GM12865 (cell line): ENCODE measurements at regions not wholly inside any gene's neighbourhood (a gene's known extent, or its start where the extent isn't known, plus 50 kb on each side); places are given as distances from the start of the nearest gene placed in this dataset.

Source experiments
- DNase-seq: peaks from one replicate; pipeline ENCODE4 v3.0.0; 2010; ENCODE audit warnings: low read depth
- H3K4me3 ChIP-seq: 2 replicates; pipeline ENCODE4 v1.5.1; 2011; ENCODE audit warnings: mild to moderate bottlenecking, low read depth, low read length, control low read depth
- TF ChIP-seq, protein P1 (sequence below): IDR thresholded peaks from 2 replicates; pipeline ENCODE4 v1.5.1; 2011; ENCODE audit warnings: low read length, control low read depth, low read depth, inconsistent platforms; ENCODE audit not compliant: insufficient read depth; ENCODE audit errors: missing control alignments

DNA sequence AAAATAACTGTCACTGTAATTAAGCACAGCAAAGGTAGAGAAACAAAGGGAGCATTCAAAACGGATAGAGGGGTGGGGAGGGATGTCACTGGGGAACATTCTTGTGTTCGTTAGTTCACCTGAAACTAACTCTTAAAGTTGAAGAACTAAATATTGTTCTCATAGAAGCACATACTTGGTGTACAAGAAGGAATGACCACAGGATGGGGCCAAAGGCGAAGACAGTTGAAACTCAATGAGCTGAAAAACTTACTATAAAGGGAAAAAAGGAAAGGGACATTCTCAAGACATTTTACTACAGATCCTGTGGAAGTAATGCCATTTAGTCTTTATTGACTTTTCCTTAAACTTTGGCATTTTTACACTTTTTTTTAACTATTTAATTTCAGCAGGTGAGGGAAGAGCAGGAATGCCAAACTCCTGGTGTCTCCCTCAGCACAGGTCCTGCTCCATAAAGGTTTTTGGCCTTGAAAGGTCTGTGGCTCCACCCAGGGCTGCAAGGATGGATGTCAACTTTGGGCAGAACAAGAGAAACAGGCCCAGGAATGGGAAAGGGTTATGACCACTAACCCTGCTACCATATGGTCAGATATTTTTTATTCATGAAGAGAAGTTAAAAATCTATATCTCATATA lies 197.6 kb upstream of the RASA1 start:
- no peak overlapping the region for H3K4me3 ChIP-seq
- peak; percentile 66 for DNase-seq
- TF ChIP-seq, protein P1, sequence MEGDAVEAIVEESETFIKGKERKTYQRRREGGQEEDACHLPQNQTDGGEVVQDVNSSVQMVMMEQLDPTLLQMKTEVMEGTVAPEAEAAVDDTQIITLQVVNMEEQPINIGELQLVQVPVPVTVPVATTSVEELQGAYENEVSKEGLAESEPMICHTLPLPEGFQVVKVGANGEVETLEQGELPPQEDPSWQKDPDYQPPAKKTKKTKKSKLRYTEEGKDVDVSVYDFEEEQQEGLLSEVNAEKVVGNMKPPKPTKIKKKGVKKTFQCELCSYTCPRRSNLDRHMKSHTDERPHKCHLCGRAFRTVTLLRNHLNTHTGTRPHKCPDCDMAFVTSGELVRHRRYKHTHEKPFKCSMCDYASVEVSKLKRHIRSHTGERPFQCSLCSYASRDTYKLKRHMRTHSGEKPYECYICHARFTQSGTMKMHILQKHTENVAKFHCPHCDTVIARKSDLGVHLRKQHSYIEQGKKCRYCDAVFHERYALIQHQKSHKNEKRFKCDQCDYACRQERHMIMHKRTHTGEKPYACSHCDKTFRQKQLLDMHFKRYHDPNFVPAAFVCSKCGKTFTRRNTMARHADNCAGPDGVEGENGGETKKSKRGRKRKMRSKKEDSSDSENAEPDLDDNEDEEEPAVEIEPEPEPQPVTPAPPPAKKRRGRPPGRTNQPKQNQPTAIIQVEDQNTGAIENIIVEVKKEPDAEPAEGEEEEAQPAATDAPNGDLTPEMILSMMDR: peak; percentile 31

DNA sequence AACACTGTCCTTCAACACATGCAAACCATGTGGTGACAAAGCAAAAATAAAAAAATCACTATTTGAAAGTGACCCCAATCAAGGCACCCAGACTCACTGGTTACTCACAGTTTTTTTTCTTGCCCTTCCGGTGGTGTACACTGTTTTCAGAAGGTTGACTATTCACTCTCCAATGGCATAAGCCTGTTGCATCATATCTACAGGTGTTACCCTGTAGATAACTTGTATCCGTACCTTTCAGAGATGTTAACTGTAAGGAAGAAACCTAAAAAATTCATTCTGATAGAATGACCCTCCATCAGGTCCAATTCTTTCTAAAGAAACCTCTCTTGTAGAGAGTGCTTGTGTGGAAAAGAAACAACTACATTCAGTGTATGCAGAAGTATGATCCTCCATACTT lies 193.6 kb upstream of the RASA1 start:
- TF ChIP-seq, protein P1: no peak
- no peak for DNase-seq
- no peak overlapping the region for H3K4me3 ChIP-seq

DNA sequence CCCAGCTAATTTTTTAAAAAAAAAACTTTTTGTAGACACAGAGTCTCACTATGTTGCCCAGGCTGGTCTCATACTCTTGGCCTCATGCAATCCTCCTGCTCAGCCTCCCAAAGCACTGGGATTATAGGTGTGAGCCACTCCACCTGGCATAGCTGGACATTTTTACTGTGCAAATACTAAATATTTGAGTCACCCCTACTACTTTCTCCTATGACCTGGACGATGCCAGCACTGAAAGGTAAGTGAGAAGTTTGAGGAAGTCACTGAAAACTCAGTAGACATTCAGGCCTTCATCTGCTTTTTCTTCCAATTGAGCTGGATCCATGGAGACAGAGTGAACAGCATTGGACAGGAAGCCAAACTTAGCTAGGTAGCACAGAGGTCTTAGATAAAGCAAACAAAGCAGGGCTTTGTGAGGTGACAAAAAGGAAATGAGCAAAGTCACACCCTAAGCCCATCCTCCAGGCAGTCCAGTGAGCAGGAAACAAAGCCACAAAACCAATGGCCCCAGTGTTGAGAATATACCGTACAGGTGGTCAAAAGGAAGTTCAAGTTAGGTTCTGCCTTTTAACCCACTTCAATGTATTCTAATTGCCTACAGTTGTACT lies 192.6 kb upstream of the RASA1 start:
- TF ChIP-seq, protein P1: no peak
- no peak overlapping the region for H3K4me3 ChIP-seq
- DNase-seq: peak; percentile 90

DNA sequence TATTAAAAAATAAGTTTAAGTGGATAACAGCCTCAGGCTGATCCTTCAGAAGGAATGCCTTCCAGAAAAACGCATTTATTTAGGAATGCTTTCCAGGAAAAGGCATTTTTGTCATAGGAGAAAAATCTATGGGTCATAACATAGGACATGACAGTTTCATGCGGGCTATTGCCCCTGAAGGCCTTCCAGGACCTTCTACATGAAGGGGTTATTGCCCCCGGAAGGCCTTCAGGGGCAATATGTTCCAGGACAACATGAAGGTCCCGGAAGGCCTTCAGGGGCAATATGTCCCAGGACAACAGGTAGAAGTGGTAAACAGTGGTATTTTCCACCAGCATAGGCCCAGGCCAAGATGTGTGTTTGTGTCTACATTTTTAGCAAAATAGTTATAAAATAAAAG lies 191.3 kb upstream of the RASA1 start:
- DNase-seq: no peak
- TF ChIP-seq, protein P1: no peak
- H3K4me3 ChIP-seq: no peak overlapping the region

DNA sequence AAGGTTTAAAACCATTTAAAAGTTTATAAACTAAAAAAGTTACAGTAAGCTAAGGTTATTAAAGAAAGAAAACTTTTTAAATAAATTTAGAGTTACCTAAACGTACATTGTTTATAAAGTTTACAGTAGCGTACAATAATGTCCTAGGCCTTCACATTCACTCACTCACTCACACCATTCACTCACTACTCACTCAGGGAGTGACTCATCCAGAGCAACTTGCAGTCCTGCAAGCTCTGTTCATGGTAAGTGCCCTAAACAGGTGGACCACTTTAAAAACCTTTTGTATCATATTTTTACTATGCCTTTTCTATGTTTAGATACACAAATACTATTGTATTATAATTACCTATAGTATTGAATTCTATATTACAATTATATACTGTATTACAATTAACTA lies 190.8 kb upstream of the RASA1 start:
- no peak for DNase-seq
- TF ChIP-seq, protein P1: no peak
- no peak overlapping the region for H3K4me3 ChIP-seq

DNA sequence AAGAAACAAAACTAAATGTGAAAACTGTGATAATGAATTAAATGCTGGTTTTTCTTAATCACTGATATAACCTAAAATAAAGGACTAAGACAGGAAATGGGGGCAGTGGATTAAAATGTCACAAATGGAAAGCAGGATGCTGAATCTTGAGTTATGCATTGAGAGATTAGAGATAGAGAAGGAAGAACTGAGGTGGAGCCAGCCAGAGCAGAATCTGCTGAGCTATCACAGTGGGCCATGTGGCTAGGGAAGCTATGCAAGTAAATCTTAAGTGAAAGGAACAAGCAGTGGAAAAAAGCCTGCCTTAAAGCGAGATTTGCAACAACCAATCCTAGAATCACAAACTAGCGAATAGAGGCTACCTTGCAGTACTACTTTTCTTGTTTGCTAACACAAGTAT lies 188.5 kb upstream of the RASA1 start:
- no peak for DNase-seq
- H3K4me3 ChIP-seq: no peak overlapping the region
- TF ChIP-seq, protein P1: no peak

DNA sequence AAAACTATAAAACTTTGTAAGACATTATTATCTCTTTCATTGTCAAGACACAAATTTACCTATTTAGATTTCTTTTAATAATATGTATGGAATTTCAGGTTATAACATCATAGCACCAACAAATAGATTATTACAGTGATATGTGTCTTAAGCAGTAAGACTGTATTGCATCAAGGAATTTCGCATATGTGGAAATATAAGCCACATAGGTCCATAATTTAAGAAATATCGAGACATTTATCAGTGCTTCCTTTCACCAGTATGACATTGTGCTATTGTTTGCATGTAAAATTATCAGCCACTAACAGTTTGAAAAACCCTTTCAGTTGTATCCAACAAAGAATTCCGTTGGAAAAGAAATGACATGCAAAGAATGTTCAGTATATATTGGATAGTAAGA lies 186.7 kb upstream of the RASA1 start:
- H3K4me3 ChIP-seq: peak overlapping the region; percentile 38
- DNase-seq: no peak
- TF ChIP-seq, protein P1: no peak
